ENCODE measurements at regions not wholly inside any gene's neighbourhood (a gene's known extent, or its start where the extent isn't known, plus 50 kb on each side); places are given as distances from the start of the nearest gene placed in this dataset.

DNA sequence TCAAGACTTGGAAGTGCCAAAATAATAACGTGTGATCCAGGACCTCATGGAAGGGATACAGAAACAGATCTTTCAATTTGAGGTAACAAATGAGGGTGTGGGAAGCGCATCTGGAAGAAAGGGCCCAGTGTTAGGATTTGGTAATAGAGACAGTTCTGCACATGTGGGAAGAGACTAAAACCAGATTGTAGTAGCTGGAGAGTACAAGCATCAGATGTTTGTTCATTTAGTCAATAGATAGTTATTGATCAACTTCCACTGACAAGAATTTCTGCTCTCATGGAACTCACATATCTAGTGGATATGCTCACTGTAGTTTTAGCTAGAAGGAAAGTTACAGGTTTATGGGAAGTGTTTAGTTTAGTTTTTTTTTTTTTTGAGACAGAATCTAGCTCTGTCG is 153.6 kb downstream of the TLR5 start:
- no peak overlapping the region for H3K4me3 ChIP-seq (ENCODE audit: low read length, poor library complexity, severe bottlenecking)
- TF ChIP-seq, protein P1, sequence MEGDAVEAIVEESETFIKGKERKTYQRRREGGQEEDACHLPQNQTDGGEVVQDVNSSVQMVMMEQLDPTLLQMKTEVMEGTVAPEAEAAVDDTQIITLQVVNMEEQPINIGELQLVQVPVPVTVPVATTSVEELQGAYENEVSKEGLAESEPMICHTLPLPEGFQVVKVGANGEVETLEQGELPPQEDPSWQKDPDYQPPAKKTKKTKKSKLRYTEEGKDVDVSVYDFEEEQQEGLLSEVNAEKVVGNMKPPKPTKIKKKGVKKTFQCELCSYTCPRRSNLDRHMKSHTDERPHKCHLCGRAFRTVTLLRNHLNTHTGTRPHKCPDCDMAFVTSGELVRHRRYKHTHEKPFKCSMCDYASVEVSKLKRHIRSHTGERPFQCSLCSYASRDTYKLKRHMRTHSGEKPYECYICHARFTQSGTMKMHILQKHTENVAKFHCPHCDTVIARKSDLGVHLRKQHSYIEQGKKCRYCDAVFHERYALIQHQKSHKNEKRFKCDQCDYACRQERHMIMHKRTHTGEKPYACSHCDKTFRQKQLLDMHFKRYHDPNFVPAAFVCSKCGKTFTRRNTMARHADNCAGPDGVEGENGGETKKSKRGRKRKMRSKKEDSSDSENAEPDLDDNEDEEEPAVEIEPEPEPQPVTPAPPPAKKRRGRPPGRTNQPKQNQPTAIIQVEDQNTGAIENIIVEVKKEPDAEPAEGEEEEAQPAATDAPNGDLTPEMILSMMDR (conservative IDR thresholded peaks at IDR 0.05; ENCODE audit: low read length) = no peak
- no peak for TF ChIP-seq EZH2phosphoT487 (IDR thresholded peaks at IDR 0.05; ENCODE audit: borderline replicate concordance)
- no peaks in the 10 kb centered on the region for H3K36me3 ChIP-seq (ENCODE audit: insufficient read depth, low read length)
- H4K20me1 ChIP-seq (ENCODE audit: insufficient read depth, low read length, poor library complexity, severe bottlenecking) = no peaks in the 10 kb centered on the region
- no peak overlapping the region for H2AFZ ChIP-seq (ENCODE audit: low read length)
- H3K4me1 ChIP-seq (ENCODE audit: insufficient read depth, low read length, poor library complexity, severe bottlenecking) = no peaks in the 10 kb centered on the region
- H3K9ac ChIP-seq (ENCODE audit: low read depth, low read length, poor library complexity, severe bottlenecking) = no peak overlapping the region
- no peaks in the 10 kb centered on the region for H3K79me2 ChIP-seq (ENCODE audit: insufficient read depth, low read length)
- H3K4me2 ChIP-seq (ENCODE audit: low read depth, low read length, poor library complexity, severe bottlenecking) = no peak overlapping the region
- no peaks in the 10 kb centered on the region for H3F3A ChIP-seq (ENCODE audit: low read depth)
- no peaks in the 10 kb centered on the region for H3K27me3 ChIP-seq (ENCODE audit: insufficient read depth, low read length, poor library complexity, severe bottlenecking)
- H3K9me3 ChIP-seq (ENCODE audit: insufficient read depth, low read depth, low read length) = no peaks in the 10 kb centered on the region
- H3K9me2 ChIP-seq (replicated peaks; ENCODE audit: low read depth, low read length) = no peaks in the 10 kb centered on the region

DNA sequence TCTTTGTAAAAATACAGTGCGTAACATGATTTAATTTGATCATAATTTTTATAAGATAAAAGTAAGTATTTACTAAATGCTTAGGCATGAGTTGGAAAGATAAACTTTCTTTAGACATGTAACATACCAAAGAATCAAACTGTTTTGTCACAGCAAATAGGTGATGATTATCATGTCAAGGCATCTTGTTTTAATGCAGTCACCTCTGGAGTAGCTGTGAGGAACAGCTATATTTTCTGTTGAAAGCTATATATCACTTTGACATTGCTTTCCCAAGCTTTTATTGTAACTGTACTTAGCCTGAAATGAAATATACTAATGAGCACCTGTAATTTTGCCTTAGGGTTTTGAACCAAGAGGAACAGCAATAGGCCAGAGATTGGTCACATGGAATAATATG is 151.9 kb downstream of the TLR5 start:
- Histone ChIP-seq H3F3A (ENCODE audit: low read depth) (no peaks in the 10 kb centered on the region), H3K4me1 (ENCODE audit: insufficient read depth, low read length, poor library complexity, severe bottlenecking) (peaks cover 5% of the 10 kb centered on the region), H3K27me3 (ENCODE audit: insufficient read depth, low read length, poor library complexity, severe bottlenecking) (no peaks in the 10 kb centered on the region), H3K9ac (ENCODE audit: low read depth, low read length, poor library complexity, severe bottlenecking) (no peak overlapping the region), H3K36me3 (ENCODE audit: insufficient read depth, low read length) (no peaks in the 10 kb centered on the region), H3K79me2 (ENCODE audit: insufficient read depth, low read length) (no peaks in the 10 kb centered on the region), H3K4me3 (ENCODE audit: low read length, poor library complexity, severe bottlenecking) (no peak overlapping the region), H3K9me2 (replicated peaks; ENCODE audit: low read depth, low read length) (no peaks in the 10 kb centered on the region), H4K20me1 (ENCODE audit: insufficient read depth, low read length, poor library complexity, severe bottlenecking) (no peaks in the 10 kb centered on the region), H2AFZ (ENCODE audit: low read length) (no peak overlapping the region), H3K4me2 (ENCODE audit: low read depth, low read length, poor library complexity, severe bottlenecking) (no peak overlapping the region), H3K9me3 (ENCODE audit: insufficient read depth, low read depth, low read length) (no peaks in the 10 kb centered on the region)
- TF ChIP-seq, protein P1 (conservative IDR thresholded peaks at IDR 0.05; ENCODE audit: low read length) = no peak
- no peak for TF ChIP-seq EZH2phosphoT487 (IDR thresholded peaks at IDR 0.05; ENCODE audit: borderline replicate concordance)

DNA sequence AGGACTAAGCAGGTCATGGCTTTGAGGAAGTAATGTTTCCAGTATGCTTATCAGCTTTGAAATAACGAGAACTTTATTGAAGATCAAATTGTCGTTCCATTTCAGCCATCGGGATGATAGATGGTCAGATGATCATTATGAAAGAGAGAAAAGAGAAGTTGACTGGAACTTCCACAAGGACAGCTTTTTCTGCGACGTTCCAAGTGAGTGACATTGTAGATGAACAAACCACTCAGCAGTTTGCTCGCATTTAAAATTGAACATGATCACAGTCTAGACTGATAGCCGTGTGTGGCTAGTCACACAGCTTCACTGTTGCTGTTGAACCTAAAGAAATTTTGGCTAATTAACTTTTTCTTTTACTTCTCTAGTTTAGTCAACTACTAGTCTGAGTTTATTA is 151.1 kb downstream of the TLR5 start:
- no peaks in the 10 kb centered on the region for H3K79me2 ChIP-seq (ENCODE audit: insufficient read depth, low read length)
- no peak overlapping the region for H3K4me3 ChIP-seq (ENCODE audit: low read length, poor library complexity, severe bottlenecking)
- no peaks in the 10 kb centered on the region for H3K9me3 ChIP-seq (ENCODE audit: insufficient read depth, low read depth, low read length)
- H3F3A ChIP-seq (ENCODE audit: low read depth) = no peaks in the 10 kb centered on the region
- H3K27me3 ChIP-seq (ENCODE audit: insufficient read depth, low read length, poor library complexity, severe bottlenecking) = no peaks in the 10 kb centered on the region
- no peaks in the 10 kb centered on the region for H4K20me1 ChIP-seq (ENCODE audit: insufficient read depth, low read length, poor library complexity, severe bottlenecking)
- TF ChIP-seq EZH2phosphoT487 (IDR thresholded peaks at IDR 0.05; ENCODE audit: borderline replicate concordance) = no peak
- TF ChIP-seq, protein P1 (conservative IDR thresholded peaks at IDR 0.05; ENCODE audit: low read length) = no peak
- H3K36me3 ChIP-seq (ENCODE audit: insufficient read depth, low read length) = no peaks in the 10 kb centered on the region
- no peak overlapping the region for H3K9ac ChIP-seq (ENCODE audit: low read depth, low read length, poor library complexity, severe bottlenecking)
- H3K4me1 ChIP-seq (ENCODE audit: insufficient read depth, low read length, poor library complexity, severe bottlenecking) = peaks cover 12% of the 10 kb centered on the region
- H2AFZ ChIP-seq (ENCODE audit: low read length) = no peak overlapping the region
- H3K4me2 ChIP-seq (ENCODE audit: low read depth, low read length, poor library complexity, severe bottlenecking) = no peak overlapping the region
- H3K9me2 ChIP-seq (replicated peaks; ENCODE audit: low read depth, low read length) = no peaks in the 10 kb centered on the region

All from Loucy (cell line).